Peyer's patch (tissue), 4 donors: ENCODE measurements at regions not wholly inside any gene's neighbourhood (a gene's known extent, or its start where the extent isn't known, plus 50 kb on each side); places are given as distances from the start of the nearest gene placed in this dataset.

Source experiments
- POLR2A ChIP-seq, 2 donors: fragments of 450-650 bp; IDR thresholded peaks; one replicate each; pipeline ENCODE4 v1.5.1; 2017; ENCODE audit warnings: antibody characterized with exemption in 2 of 2, mild to moderate bottlenecking in 2 of 2, moderate library complexity in 2 of 2
- TF ChIP-seq, protein P1 (sequence below), 6 experiments: fragments of 450-650 bp in 4 of 6; fragments of 200-600 bp in 2 of 6; sonication (generic) in 1 of 6; IDR thresholded peaks; one replicate each; pipeline ENCODE4 v1.5.1; 2017 to 2019; ENCODE audit warnings: antibody characterized with exemption in 6 of 6, mild to moderate bottlenecking in 3 of 6, moderate library complexity in 1 of 6

DNA sequence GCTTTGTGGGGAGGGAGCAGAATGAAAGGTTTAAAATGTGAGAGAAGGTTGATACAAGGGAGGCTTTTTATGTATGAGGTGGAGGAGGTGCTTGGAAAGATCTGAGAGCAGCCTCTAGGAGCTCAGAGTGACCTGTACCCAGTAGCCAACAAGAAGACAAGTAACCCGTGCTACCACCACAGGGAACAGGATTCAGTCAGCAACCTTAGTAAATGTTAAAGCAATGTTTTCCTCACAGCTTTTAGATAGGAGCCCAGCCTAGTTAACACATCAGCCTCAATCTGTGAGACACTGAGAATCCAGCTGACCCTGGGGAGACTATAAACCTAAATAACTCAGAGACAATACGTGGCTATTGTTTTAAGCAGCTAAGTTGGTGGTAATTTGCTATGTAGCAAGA, 194.9 kb upstream of the NT5C1B start:
- TF ChIP-seq, protein P1, sequence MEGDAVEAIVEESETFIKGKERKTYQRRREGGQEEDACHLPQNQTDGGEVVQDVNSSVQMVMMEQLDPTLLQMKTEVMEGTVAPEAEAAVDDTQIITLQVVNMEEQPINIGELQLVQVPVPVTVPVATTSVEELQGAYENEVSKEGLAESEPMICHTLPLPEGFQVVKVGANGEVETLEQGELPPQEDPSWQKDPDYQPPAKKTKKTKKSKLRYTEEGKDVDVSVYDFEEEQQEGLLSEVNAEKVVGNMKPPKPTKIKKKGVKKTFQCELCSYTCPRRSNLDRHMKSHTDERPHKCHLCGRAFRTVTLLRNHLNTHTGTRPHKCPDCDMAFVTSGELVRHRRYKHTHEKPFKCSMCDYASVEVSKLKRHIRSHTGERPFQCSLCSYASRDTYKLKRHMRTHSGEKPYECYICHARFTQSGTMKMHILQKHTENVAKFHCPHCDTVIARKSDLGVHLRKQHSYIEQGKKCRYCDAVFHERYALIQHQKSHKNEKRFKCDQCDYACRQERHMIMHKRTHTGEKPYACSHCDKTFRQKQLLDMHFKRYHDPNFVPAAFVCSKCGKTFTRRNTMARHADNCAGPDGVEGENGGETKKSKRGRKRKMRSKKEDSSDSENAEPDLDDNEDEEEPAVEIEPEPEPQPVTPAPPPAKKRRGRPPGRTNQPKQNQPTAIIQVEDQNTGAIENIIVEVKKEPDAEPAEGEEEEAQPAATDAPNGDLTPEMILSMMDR (IDR thresholded peaks at IDR 0.05) = no peak
- no peak for TF ChIP-seq POLR2A (IDR thresholded peaks at IDR 0.05)
